Keratinocyte (primary cell): ENCODE measurements at regions not wholly inside any gene's neighbourhood (a gene's known extent, or its start where the extent isn't known, plus 50 kb on each side); places are given as distances from the start of the nearest gene placed in this dataset.
"Not testable (repeated sequence)": the region's sequence is repeated elsewhere in the genome, so short reads cannot be mapped to it uniquely, and the experiment has no call there.

Source experiments
- DNase-seq: peaks from one replicate; pipeline ENCODE4 v3.0.0-alpha.2; 2011; ENCODE audit warnings: low read depth, missing footprints, low spot score
- FAIRE-seq: peaks from 2 replicates; lab custom pipeline; 2011; peaks lifted over from hg19 to GRCh38; lab: Jason Lieb, UNC
- H2AFZ ChIP-seq: 2 replicates; pipeline ENCODE4 v1.6.0; 2012; ENCODE audit warnings: low read length, control low read depth, inconsistent platforms; ENCODE audit not compliant: control insufficient read depth
- H3K27ac ChIP-seq: 2 replicates; pipeline ENCODE4 v1.5.1; 2011; ENCODE audit warnings: low read length; ENCODE audit not compliant: control insufficient read depth, insufficient read depth
- H3K27me3 ChIP-seq: 3 replicates; pipeline ENCODE4 v1.6.0; 2011; ENCODE audit warnings: low read length; ENCODE audit not compliant: control insufficient read depth, insufficient read depth; ENCODE audit errors: extremely low read depth
- H3K36me3 ChIP-seq, 2 experiments: 2 replicates in 1 of 2; 3 replicates in 1 of 2; pipeline ENCODE4 v1.5.1; 2011; ENCODE audit warnings: low read length in 2 of 2, mild to moderate bottlenecking in 1 of 2; ENCODE audit not compliant: control insufficient read depth in 2 of 2, insufficient read depth in 2 of 2; ENCODE audit errors: extremely low read depth in 1 of 2
- H3K4me1 ChIP-seq: 3 replicates; pipeline ENCODE4 v1.5.1; 2011; ENCODE audit warnings: low read length; ENCODE audit not compliant: control insufficient read depth, insufficient read depth; ENCODE audit errors: extremely low read depth
- H3K4me2 ChIP-seq: 3 replicates; pipeline ENCODE4 v1.6.0; 2011; ENCODE audit warnings: low read depth, low read length; ENCODE audit not compliant: control insufficient read depth, insufficient read depth; ENCODE audit errors: extremely low read depth
- H3K4me3 ChIP-seq, 3 experiments: fragments of 200-600 bp in 1 of 3; sonication (generic) in 1 of 3; 2 replicates in 2 of 3; 3 replicates in 1 of 3; pipeline ENCODE4 v1.5.1; 2011 to 2016; ENCODE audit warnings: low read length in 3 of 3, mild to moderate bottlenecking in 3 of 3, control low read depth in 2 of 3, inconsistent platforms in 1 of 3, low read depth in 1 of 3, mixed read lengths in 1 of 3, mixed run types in 1 of 3, moderate library complexity in 1 of 3; ENCODE audit not compliant: control insufficient read depth in 2 of 3, insufficient read depth in 2 of 3; ENCODE audit errors: extremely low read depth in 1 of 3
- H3K79me2 ChIP-seq: 2 replicates; pipeline ENCODE4 v1.6.0; 2012; ENCODE audit warnings: low read length; ENCODE audit not compliant: control insufficient read depth, insufficient read depth
- H3K9ac ChIP-seq: 3 replicates; pipeline ENCODE4 v1.6.0; 2011; ENCODE audit warnings: low read length; ENCODE audit not compliant: control insufficient read depth, insufficient read depth; ENCODE audit errors: extremely low read depth
- H3K9me1 ChIP-seq: 3 replicates; pipeline ENCODE4 v1.6.0; 2011; ENCODE audit warnings: low read length; ENCODE audit not compliant: control insufficient read depth, insufficient read depth; ENCODE audit errors: extremely low read depth
- H3K9me3 ChIP-seq: 2 replicates; pipeline ENCODE4 v1.5.1; 2012; ENCODE audit warnings: low read depth, low read length; ENCODE audit not compliant: control insufficient read depth
- H4K20me1 ChIP-seq: 3 replicates; pipeline ENCODE4 v1.6.0; 2011; ENCODE audit warnings: low read length; ENCODE audit not compliant: control insufficient read depth, insufficient read depth; ENCODE audit errors: extremely low read depth
- EZH2 ChIP-seq: IDR thresholded peaks from one replicate; pipeline ENCODE4 v1.6.1; 2012; ENCODE audit warnings: inconsistent platforms, mild to moderate bottlenecking, low read length, moderate library complexity
- dilution Hi-C: fragments of 300-500 bp; cut with MboI; formaldehyde crosslinking; loops from one replicate; pipeline ENCODE4 v1.7.0; 2020; ENCODE audit warnings: low sequenced_read_pairs; ENCODE audit not compliant: extremely low pct_ligation_motif_present
- TF ChIP-seq, protein P1 (sequence below), 3 experiments: IDR thresholded peaks in 1 of 3; conservative IDR thresholded peaks in 1 of 3; optimal IDR thresholded peaks in 1 of 3; 2 replicates in 2 of 3; 3 replicates in 1 of 3; pipeline versions ENCODE3 to v1.5.1; 2011; ENCODE audit warnings: low read length in 3 of 3, mild to moderate bottlenecking in 3 of 3, moderate library complexity in 2 of 3, control low read depth in 1 of 3, inconsistent platforms in 1 of 3; ENCODE audit not compliant: insufficient read depth in 2 of 3; ENCODE audit errors: extremely low read depth in 1 of 3

DNA sequence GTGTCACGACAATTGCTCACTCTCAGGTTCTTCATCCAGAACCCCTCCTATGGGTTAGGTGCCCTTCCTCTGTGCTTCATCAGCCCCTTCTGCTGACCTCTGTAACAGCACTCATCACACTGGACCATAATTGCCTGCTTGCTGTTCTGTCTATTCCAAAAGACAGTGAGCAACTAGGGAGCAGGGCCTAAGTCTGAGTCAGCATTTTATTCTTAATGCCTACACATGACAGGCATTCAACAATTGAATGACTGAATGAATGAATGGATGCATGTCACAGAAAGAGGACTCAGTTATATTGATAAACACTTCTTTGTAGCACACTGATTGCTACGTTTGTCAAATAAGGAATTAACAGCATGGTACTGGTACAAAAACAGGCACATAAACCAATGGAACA lies 317.0 kb downstream of the ZIC3 start:
- dilution Hi-C loops = no loop called here
- no peak overlapping the region for H3K9ac ChIP-seq

DNA sequence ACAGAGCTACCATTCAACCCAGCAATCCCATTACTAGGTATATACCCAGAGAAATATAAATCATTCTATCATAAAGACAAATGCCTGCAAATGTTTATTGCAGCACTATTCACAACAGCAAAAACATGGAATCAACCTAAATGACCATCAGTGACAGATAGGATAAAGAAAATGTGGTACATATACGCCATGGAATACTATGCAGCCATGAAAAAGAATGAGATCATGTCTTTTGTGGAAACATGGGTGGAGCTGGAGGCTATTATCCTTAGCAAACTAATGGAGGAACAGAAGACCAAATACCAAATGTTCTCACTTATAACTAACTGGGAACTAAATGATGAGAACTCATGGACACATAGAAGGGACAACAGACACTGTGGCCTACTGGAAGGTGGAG lies 318.9 kb downstream of the ZIC3 start:
- dilution Hi-C loops, H4K20me1 ChIP-seq, H3K4me1 ChIP-seq, H2AFZ ChIP-seq, H3K4me3 ChIP-seq, H3K27ac ChIP-seq, DNase-seq, H3K36me3 ChIP-seq, H3K9me1 ChIP-seq, H3K9me3 ChIP-seq, H3K27me3 ChIP-seq, H3K79me2 ChIP-seq, FAIRE-seq, H3K9ac ChIP-seq, H3K4me2 ChIP-seq: not testable (repeated sequence)

More for the DNA sequence above, 317.0 kb downstream of the ZIC3 start:
- no peaks in the 10 kb centered on the region for H3K36me3 ChIP-seq
- FAIRE-seq = no peak
- H3K79me2 ChIP-seq = no peaks in the 10 kb centered on the region
- H3K4me1 ChIP-seq = no peaks in the 10 kb centered on the region
- H3K27me3 ChIP-seq = no peaks in the 10 kb centered on the region
- H4K20me1 ChIP-seq = no peaks in the 10 kb centered on the region
- TF ChIP-seq EZH2 = no peak
- TF ChIP-seq, protein P1, sequence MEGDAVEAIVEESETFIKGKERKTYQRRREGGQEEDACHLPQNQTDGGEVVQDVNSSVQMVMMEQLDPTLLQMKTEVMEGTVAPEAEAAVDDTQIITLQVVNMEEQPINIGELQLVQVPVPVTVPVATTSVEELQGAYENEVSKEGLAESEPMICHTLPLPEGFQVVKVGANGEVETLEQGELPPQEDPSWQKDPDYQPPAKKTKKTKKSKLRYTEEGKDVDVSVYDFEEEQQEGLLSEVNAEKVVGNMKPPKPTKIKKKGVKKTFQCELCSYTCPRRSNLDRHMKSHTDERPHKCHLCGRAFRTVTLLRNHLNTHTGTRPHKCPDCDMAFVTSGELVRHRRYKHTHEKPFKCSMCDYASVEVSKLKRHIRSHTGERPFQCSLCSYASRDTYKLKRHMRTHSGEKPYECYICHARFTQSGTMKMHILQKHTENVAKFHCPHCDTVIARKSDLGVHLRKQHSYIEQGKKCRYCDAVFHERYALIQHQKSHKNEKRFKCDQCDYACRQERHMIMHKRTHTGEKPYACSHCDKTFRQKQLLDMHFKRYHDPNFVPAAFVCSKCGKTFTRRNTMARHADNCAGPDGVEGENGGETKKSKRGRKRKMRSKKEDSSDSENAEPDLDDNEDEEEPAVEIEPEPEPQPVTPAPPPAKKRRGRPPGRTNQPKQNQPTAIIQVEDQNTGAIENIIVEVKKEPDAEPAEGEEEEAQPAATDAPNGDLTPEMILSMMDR (optimal IDR thresholded peaks at IDR 0.05 in 1 of 3, IDR thresholded peaks at IDR 0.05 in 1 of 3, conservative IDR thresholded peaks at IDR 0.05 in 1 of 3; ENCODE audit: extremely low read depth in 1 of 3, insufficient read depth in 2 of 3, low read length in 3 of 3) = no peak
- H2AFZ ChIP-seq = no peak overlapping the region
- no peak overlapping the region for H3K4me3 ChIP-seq
- no peak overlapping the region for H3K4me2 ChIP-seq
- H3K9me3 ChIP-seq = no peaks in the 10 kb centered on the region
- no peak for DNase-seq
- no peaks in the 10 kb centered on the region for H3K9me1 ChIP-seq
- H3K27ac ChIP-seq = no peak overlapping the region

DNA sequence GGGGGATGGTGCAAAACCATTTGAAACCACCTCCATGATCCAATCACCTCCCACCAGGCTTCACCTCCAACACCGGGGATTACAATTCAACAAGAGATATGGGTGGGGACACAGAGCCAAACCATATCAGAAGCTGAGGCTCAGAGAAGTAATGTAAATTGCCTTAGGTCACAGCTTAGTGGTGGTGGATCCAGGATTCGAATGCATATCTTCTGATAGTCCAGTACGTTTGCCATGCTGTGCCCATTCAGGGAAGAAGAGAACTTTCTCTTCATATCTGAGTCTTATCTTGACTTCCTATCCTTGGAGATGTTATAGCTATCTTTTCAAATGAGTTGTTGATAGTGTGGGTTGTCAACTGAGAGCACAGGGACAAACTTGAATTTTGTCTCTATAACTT lies 325.5 kb downstream of the ZIC3 start:
- Histone ChIP-seq H3K36me3 (no peaks in the 10 kb centered on the region), H3K9ac (no peak overlapping the region), H3K9me1 (no peaks in the 10 kb centered on the region), H2AFZ (no peak overlapping the region), H3K4me3 (no peak overlapping the region), H3K27ac (no peak overlapping the region), H3K4me2 (no peak overlapping the region), H3K9me3 (no peaks in the 10 kb centered on the region), H3K4me1 (no peaks in the 10 kb centered on the region), H3K79me2 (no peaks in the 10 kb centered on the region), H4K20me1 (no peaks in the 10 kb centered on the region), H3K27me3 (no peaks in the 10 kb centered on the region)
- no peak for TF ChIP-seq EZH2
- TF ChIP-seq, protein P1 (optimal IDR thresholded peaks at IDR 0.05 in 1 of 3, IDR thresholded peaks at IDR 0.05 in 1 of 3, conservative IDR thresholded peaks at IDR 0.05 in 1 of 3; ENCODE audit: extremely low read depth in 1 of 3, insufficient read depth in 2 of 3, low read length in 3 of 3) = no peak
- dilution Hi-C loops = no loop called here
- FAIRE-seq = no peak
- DNase-seq = no peak
